Adrenal gland (tissue), 5 donors: ENCODE measurements at regions not wholly inside any gene's neighbourhood (a gene's known extent, or its start where the extent isn't known, plus 50 kb on each side); places are given as distances from the start of the nearest gene placed in this dataset.

ENCODE experiments used
- CTCF ChIP-seq, 6 experiments: fragments of 450-650 bp in 4 of 6; fragments of 200-600 bp in 2 of 6; sonication (generic) in 1 of 6; IDR thresholded peaks; 1 replicate in 5 of 6; 2 replicates in 1 of 6; pipeline versions ENCODE4 v1.5.1 to v1.8.0; 2016 to 2021; ENCODE audit warnings: antibody characterized with exemption in 6 of 6, mild to moderate bottlenecking in 2 of 6, moderate library complexity in 1 of 6
- POLR2A ChIP-seq, 2 donors: fragments of 450-650 bp; IDR thresholded peaks; one replicate each; pipeline ENCODE4 v1.6.1; 2017; ENCODE audit warnings: antibody characterized with exemption in 2 of 2, mild to moderate bottlenecking in 2 of 2, moderate library complexity in 1 of 2
- donor health status: DM: no; HTN: no; CAD: no.

GRCh38 chr10:84696610-84697009 is 368.2 kb downstream of the CCSER2 start:
- TF ChIP-seq CTCF (IDR thresholded peaks at IDR 0.05) = no peak
- no peak for TF ChIP-seq POLR2A (IDR thresholded peaks at IDR 0.05)
